Fibroblast of lung (primary cell): ENCODE measurements at regions not wholly inside any gene's neighbourhood (a gene's known extent, or its start where the extent isn't known, plus 50 kb on each side); places are given as distances from the start of the nearest gene placed in this dataset.

Experiments used
- CTCF ChIP-seq, 2 donors: IDR thresholded peaks in 1 of 2; conservative IDR thresholded peaks in 1 of 2; 1 replicate in 1 of 2; 2 replicates in 1 of 2; pipeline ENCODE4 v1.5.1; 2011 to 2012; ENCODE audit warnings: low read length in 2 of 2, control low read depth in 1 of 2, inconsistent platforms in 1 of 2, low read depth in 1 of 2, mild to moderate bottlenecking in 1 of 2
- EZH2 ChIP-seq: IDR thresholded peaks from 2 replicates; pipeline ENCODE4 v1.5.1; 2012; ENCODE audit warnings: low read length, control low read depth, mild to moderate bottlenecking; ENCODE audit errors: missing control alignments

GRCh38 chr3:56926243-56926946 is 124.6 kb upstream of the ARHGEF3 start:
- TF ChIP-seq CTCF (conservative IDR thresholded peaks at IDR 0.05 in 1 of 2, IDR thresholded peaks at IDR 0.05 in 1 of 2; ENCODE audit: low read depth in 1 of 2, low read length in 2 of 2), result peak in 1 of 2 donors; percentile 9
- TF ChIP-seq EZH2, result no peak
